Common myeloid progenitor, CD34-positive (primary cell): ENCODE measurements at regions not wholly inside any gene's neighbourhood (a gene's known extent, or its start where the extent isn't known, plus 50 kb on each side); places are given as distances from the start of the nearest gene placed in this dataset.
"Not testable (repeated sequence)": the region's sequence is repeated elsewhere in the genome, so short reads cannot be mapped to it uniquely, and the experiment has no call there.

Experiments used
- CTCF ChIA-PET: fragments of 350-600 bp; sonication (Branson Sonifier 250); formaldehyde crosslinking; loops from one replicate; lab custom pipeline; 2021; ENCODE audit warnings: antibody characterized with exemption; lab: Charles Lee
- POLR2A ChIA-PET: fragments of 350-600 bp; sonication (Branson Sonifier 250); formaldehyde crosslinking; loops from one replicate; lab custom pipeline; 2021; ENCODE audit warnings: antibody characterized with exemption; lab: Charles Lee
- DNase-seq, 3 donors: peaks; one replicate each; pipeline versions ENCODE4 v3.0.0 to v3.0.0-alpha.2; 2013
- H3K27ac ChIP-seq, 2 experiments: 1 replicate in 1 of 2; 2 replicates in 1 of 2; pipeline ENCODE4 v1.7.0; 2013; ENCODE audit warnings: inconsistent platforms in 2 of 2, low read length in 2 of 2, mild to moderate bottlenecking in 2 of 2, low read depth in 1 of 2, moderate library complexity in 1 of 2; ENCODE audit not compliant: severe bottlenecking in 2 of 2, insufficient read depth in 1 of 2, poor library complexity in 1 of 2
- H3K27me3 ChIP-seq, 5 experiments: replicated peaks in 2 of 5; 1 replicate in 3 of 5; 2 replicates in 2 of 5; pipeline versions ENCODE4 v1.6.1 to v1.7.0; 2013; ENCODE audit warnings: low read length in 4 of 5, mild to moderate bottlenecking in 2 of 5, moderate library complexity in 2 of 5, inconsistent platforms in 1 of 5; ENCODE audit not compliant: insufficient read depth in 5 of 5, control insufficient read depth in 4 of 5
- H3K36me3 ChIP-seq, 4 experiments: 1 replicate in 2 of 4; 2 replicates in 2 of 4; pipeline versions ENCODE4 v1.6.1 to v1.7.0; 2013; ENCODE audit warnings: low read length in 3 of 4, control low read depth in 1 of 4, mild to moderate bottlenecking in 1 of 4; ENCODE audit not compliant: control insufficient read depth in 4 of 4, insufficient read depth in 4 of 4
- H3K4me1 ChIP-seq, 4 experiments: 1 replicate in 3 of 4; 2 replicates in 1 of 4; pipeline versions ENCODE4 v1.6.1 to v1.7.1; 2013; ENCODE audit warnings: low read length in 3 of 4, mild to moderate bottlenecking in 3 of 4, control low read depth in 1 of 4, inconsistent platforms in 1 of 4, moderate library complexity in 1 of 4; ENCODE audit not compliant: control insufficient read depth in 4 of 4, insufficient read depth in 4 of 4; ENCODE audit errors: control extremely low read depth in 1 of 4
- H3K4me3 ChIP-seq, 7 experiments: 1 replicate in 4 of 7; 2 replicates in 3 of 7; pipeline versions ENCODE4 v1.5.1 to v1.7.0; 2013; ENCODE audit warnings: mild to moderate bottlenecking in 7 of 7, low read length in 6 of 7, moderate library complexity in 6 of 7, inconsistent platforms in 2 of 7, low read depth in 2 of 7, control low read depth in 1 of 7; ENCODE audit not compliant: insufficient read depth in 4 of 7, control insufficient read depth in 1 of 7; ENCODE audit errors: extremely low read depth in 1 of 7
- H3K9me3 ChIP-seq, 5 experiments: 1 replicate in 4 of 5; 2 replicates in 1 of 5; pipeline versions ENCODE4 v1.6.1 to v1.7.1; 2013; ENCODE audit warnings: low read length in 4 of 5, mild to moderate bottlenecking in 2 of 5, inconsistent platforms in 1 of 5, low read depth in 1 of 5, moderate library complexity in 1 of 5; ENCODE audit not compliant: control insufficient read depth in 4 of 5, insufficient read depth in 2 of 5; ENCODE audit errors: control extremely low read depth in 1 of 5
- WGBS: methylation state at CpG from one replicate; pipeline ENCODE4 v1.1.5; 2013; ENCODE audit not compliant: insufficient coverage; 5-methylcytosine and 5-hydroxymethylcytosine counted together

DNA sequence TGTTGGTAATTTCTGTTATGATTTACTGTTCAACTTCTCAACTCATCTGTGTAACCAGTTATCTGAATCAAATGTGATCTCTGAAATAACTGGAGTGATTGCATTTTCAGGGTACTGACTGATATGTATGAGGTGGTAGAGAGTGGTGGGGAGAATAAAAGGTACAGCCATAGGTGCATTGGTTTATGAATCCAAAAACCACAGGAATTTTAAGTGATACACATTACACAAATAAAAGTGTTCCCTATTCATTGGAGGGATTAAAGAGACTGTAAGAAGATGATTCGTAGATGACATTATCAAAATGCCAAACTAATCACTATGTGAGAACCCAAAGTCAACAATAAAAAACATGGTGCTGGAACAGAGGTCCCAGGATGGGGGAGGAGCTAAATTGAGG, 158.7 kb upstream of the RSPO3 start:
- CTCF ChIA-PET: no interaction called here
- WGBS: no CpG with 5 or more reads among the region's 1 CpG
- Histone ChIP-seq H3K36me3 (no peaks in the 10 kb centered on the region), H3K4me1 (no peaks in the 10 kb centered on the region), H3K9me3 (no peaks in the 10 kb centered on the region), H3K27me3 (no peaks in the 10 kb centered on the region), H3K27ac (no peak overlapping the region), H3K4me3 (no peak overlapping the region)
- POLR2A ChIA-PET: no interaction called here
- DNase-seq: no peak

DNA sequence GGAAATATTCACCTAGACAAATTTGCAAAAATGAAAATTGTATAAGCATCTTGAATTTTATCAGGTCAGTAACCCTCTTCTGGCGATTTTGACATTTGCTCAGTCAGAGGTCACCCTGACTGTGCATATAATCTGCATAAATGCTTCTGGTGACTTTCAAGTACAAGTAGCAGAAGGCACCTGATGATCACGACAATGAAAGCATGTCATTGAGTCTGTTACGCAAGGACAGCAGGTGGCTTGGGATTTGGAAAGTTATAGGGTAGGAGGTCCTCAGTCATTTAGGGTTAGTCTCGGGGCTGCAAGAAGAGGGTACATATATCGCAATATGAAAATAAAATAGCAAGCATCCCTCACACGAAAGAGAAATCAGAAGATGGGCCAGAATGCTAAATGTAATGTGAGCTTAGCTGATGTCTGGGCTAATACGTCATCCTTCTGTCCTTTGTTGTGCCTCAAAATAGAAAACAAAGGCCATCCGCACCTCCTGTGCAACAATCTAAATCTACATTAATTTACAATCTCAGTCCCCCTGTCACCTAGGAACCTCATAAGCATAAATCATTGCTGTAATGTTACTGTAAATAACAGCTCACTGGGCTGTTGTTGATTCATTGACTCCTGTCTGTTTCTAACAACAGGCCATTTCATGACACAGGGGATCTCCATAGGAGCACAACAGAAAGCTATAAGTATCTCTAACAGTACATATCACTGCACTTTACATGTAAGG, 155.2 kb upstream of the RSPO3 start:
- Histone ChIP-seq H3K27me3 (no peaks in the 10 kb centered on the region), H3K4me1 (no peaks in the 10 kb centered on the region), H3K36me3 (no peaks in the 10 kb centered on the region), H3K9me3 (no peaks in the 10 kb centered on the region), H3K4me3 (no peak overlapping the region), H3K27ac (no peak overlapping the region)
- POLR2A ChIA-PET: no interaction called here
- 79% methylated on average over 3 of the region's 8 CpGs for WGBS
- no peak for DNase-seq
- CTCF ChIA-PET: no interaction called here

DNA sequence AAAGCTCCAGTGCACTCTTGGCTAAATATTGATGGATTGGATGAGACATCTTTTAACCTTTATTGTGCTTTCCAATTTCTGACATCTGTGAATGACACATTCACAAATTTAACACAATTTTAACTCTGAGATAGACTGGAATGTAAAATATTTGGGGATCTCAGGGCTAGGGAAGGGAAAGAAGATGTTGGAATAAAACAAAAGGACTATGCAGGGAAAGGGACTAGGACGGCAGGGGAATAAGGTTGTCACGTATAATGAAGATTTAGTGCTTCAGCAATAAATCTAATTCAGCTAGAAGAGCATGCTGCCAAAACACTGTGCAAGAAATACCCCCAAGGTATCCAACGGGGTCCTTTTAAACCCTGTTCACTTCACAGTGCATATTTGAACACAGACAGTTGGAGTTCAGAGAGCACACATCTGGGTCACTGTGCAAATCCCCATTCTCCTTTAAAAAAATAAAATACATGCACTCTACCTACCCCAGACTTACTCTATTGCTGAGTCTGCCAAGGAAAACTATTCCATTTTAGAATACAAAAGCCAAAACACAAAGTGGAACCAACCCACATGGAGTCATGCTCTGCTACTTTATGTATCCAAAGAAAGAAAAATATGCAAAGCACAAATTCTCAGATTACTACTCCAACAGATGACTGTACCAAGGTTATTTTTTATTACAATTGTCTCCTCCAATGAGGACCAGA, 151.0 kb upstream of the RSPO3 start:
- CTCF ChIA-PET: interaction anchor here (1.0 kb wide), 1 partner anchor 26 kb away, joined by 3 read pairs; no protein-coding TSS in a partner anchor
- DNase-seq: no peak
- Histone ChIP-seq H3K27me3 (no peaks in the 10 kb centered on the region), H3K4me1 (no peaks in the 10 kb centered on the region), H3K4me3 (no peak overlapping the region), H3K9me3 (no peaks in the 10 kb centered on the region), H3K27ac (no peak overlapping the region), H3K36me3 (no peaks in the 10 kb centered on the region)
- POLR2A ChIA-PET: no interaction called here
- 70% methylated on average over 3 of the region's 3 CpGs for WGBS

DNA sequence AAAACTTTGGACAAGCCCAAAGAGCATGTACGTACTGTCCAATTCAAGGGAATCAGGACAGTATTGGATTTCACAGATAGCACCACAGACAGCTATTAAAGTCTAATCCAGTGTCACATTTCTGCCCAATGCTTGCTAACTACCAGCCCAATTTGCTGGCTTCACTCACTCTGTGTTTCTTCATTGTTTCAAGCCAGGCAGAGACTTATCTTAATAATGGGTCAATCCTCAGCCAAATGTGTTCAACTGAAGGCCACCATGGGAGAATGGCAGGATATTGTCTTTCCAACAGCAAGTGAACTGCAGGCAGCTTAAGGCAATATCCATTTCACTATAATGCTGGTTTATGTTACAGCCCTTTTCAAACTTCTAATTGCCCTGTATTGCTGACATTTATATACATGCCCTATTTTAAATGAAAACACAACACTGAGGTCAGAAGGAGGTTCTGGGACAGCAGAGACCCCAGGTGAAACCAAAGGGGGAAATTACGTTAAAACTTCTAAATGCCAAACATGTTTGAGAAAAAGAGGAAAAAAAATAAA, 142.1 kb upstream of the RSPO3 start:
- Histone ChIP-seq H3K27me3 (no peaks in the 10 kb centered on the region), H3K4me3 (no peak overlapping the region), H3K4me1 (no peaks in the 10 kb centered on the region), H3K27ac (no peak overlapping the region), H3K9me3 (no peaks in the 10 kb centered on the region), H3K36me3 (no peaks in the 10 kb centered on the region)
- POLR2A ChIA-PET: no interaction called here
- 100% methylated on average over 1 of the region's 2 CpGs for WGBS
- CTCF ChIA-PET: no interaction called here
- no peak for DNase-seq

DNA sequence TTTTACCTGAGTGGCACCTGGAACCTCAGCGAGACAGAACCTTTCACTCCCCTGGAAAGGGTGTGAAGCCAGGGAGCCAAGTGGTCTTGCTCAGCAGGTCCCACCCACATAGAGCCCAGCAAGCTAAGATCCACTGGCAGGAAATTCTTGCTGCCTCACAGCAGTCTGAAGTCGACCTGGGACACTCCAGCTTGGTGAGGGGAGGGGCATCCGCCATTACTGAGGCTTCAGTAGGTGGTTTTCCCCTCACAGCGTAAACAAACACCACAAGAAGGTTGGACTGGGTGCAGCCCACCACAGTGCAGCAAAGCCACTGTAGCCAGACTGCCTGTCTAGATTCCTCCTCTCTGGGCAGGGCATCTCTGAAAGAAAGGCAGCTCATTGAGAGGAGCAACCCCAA, 134.7 kb upstream of the RSPO3 start:
- no peak for DNase-seq
- H3K4me1 ChIP-seq: no peaks in the 10 kb centered on the region
- no peak overlapping the region for H3K27ac ChIP-seq
- ChIA-PET CTCF (no interaction called here), POLR2A (no interaction called here)
- 44% methylated on average over 2 of the region's 4 CpGs for WGBS
- no peaks in the 10 kb centered on the region for H3K36me3 ChIP-seq
- peaks cover 0 to 1% (median 0%) of the 10 kb centered on the region in 5 experiments for H3K9me3 ChIP-seq
- no peaks in the 10 kb centered on the region for H3K27me3 ChIP-seq
- no peak overlapping the region for H3K4me3 ChIP-seq

DNA sequence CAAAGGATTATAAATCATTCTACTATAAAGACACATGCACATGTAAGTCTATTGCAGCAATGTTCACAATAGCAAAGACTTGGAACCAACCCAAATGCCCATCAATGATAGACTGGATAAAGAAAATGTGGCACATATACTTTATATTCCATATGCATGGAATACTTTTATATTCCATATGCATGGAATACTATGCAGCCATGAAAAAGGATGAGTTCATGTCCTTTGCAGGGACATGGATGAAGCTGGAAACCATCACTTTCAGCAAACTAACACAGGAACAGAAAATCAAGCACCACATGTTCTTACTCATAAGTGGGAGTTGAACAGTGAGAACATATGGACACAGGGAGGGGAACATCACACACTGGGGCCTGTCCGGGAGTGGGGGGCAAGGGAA, 130.3 kb upstream of the RSPO3 start:
- CTCF ChIA-PET: not testable (repeated sequence)

DNA sequence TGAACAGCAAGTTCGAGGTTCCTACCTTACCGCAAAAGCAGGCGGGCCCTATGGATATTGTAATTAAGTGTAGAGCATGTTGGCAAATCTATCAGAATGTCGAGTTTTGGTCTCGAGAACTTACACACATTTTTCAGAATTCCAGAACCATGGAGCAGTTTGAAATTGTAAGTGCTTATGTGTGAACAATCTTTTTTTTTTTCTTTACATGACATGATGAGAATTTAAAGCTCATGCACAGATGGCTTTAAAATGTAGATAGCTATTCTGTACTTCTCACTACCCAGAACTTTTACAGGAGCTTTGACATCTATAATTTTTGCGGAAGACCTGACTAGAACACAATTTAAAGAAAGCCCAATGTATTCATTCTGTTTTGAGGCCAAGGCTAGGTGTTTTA, 117.8 kb upstream of the RSPO3 start:
- no peak for DNase-seq
- Histone ChIP-seq H3K4me3 (no peak overlapping the region), H3K9me3 (no peaks in the 10 kb centered on the region), H3K27ac (no peak overlapping the region), H3K27me3 (no peaks in the 10 kb centered on the region), H3K4me1 (no peaks in the 10 kb centered on the region), H3K36me3 (no peaks in the 10 kb centered on the region)
- no CpG with 5 or more reads among the region's 6 CpGs for WGBS
- ChIA-PET CTCF (no interaction called here), POLR2A (no interaction called here)

More for the DNA sequence above, 130.3 kb upstream of the RSPO3 start:
- H3K4me1 ChIP-seq, H3K27me3 ChIP-seq, H3K4me3 ChIP-seq, H3K27ac ChIP-seq, POLR2A ChIA-PET, H3K36me3 ChIP-seq, DNase-seq, H3K9me3 ChIP-seq: not testable (repeated sequence)
- no CpG with 5 or more reads among the region's 1 CpG for WGBS
